ENCODE measurements at regions not wholly inside any gene's neighbourhood (a gene's known extent, or its start where the extent isn't known, plus 50 kb on each side); places are given as distances from the start of the nearest gene placed in this dataset.

- DNase-seq (ENCODE audit: low spot score): no peak
- no peak for ATAC-seq
These were observed 545.6 kb upstream of the MAP3K7 start for GRCh38 chr6:91132461-91132860.

- ATAC-seq: no peak
- no peak for DNase-seq (ENCODE audit: low spot score)
These were observed 543.3 kb upstream of the MAP3K7 start for GRCh38 chr6:91130126-91130525.

- DNase-seq (ENCODE audit: low spot score) (no peak), ATAC-seq (no peak)
These were observed 540.9 kb upstream of the MAP3K7 start for GRCh38 chr6:91127752-91128151.

DNA sequence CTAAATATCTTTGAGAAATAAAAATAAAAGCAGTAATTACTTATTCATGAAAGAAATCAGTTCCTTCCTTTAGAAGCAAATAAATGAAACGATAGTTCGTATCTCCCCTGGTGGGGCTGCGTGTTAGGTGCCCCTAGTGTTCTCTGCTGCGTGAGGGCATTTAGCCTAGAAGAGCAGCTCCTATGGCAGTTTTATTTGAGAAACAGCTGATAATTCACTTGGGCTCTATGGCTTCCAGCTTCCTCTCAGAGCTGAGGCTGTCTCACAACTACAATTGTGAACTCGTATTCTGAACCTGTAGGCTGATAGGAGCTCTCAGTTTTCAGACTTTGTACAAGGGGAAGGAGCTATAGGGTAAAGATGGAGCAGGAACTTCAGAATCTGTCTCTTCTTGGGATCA lies 540.0 kb upstream of the MAP3K7 start:
- no peak for DNase-seq (ENCODE audit: low spot score)

GRCh38 chr6:91117550-91117949 lies 530.7 kb upstream of the MAP3K7 start:
- ATAC-seq (no peak), DNase-seq (ENCODE audit: low spot score) (no peak)

More for the DNA sequence above, 540.0 kb upstream of the MAP3K7 start:
- ATAC-seq: no peak

DNA sequence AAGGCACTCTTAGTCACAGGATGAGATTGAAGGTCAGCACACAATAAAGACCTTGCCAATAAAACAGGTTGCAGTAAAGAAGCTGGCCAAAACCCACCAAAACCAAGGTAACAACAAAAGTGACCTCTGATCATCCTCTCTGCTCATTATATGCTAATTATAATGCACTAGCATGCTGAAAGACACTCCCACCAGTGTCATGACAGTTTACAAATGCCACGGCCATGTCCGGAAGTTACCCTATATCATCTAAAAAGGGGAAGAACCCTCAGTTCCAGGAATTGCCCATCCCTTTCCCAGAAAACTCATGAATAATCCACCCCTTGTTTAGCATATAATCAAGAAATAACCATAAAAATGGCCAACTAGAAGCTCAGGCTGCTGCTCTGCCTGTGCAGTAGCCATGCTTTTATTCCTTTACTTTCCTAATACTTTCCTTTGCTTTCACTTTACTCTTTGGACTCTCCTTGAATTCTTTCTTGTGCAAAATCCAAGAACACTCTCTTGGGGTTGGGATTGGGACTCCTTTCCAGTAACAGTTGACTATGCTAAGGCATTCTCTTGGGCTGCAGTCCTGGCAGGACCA lies 527.3 kb upstream of the MAP3K7 start:
- ATAC-seq: no peak
- DNase-seq (ENCODE audit: low spot score): no peak

- DNase-seq (ENCODE audit: low spot score) (no peak), ATAC-seq (no peak)
These were observed 519.2 kb upstream of the MAP3K7 start for GRCh38 chr6:91106083-91106482.

DNA sequence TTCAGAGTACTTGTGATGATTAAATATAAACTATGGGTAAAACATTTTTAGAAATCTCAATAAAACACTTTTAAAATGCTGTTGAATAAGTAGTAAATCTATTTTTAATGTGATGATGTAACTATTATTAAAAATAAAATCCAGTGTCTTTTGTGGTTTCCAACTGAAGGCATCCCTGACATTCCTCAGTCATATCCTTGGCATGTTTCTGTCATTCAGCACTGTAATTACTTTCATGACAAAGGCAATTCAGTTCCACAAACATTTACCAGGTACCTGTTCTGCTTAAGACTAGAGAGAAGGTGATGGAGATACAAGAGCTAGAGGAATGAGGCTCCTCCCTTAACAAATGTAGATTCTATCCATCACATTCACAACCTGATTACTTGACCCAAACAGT lies 518.7 kb upstream of the MAP3K7 start:
- DNase-seq (ENCODE audit: low spot score) (no peak), ATAC-seq (no peak)

DNA sequence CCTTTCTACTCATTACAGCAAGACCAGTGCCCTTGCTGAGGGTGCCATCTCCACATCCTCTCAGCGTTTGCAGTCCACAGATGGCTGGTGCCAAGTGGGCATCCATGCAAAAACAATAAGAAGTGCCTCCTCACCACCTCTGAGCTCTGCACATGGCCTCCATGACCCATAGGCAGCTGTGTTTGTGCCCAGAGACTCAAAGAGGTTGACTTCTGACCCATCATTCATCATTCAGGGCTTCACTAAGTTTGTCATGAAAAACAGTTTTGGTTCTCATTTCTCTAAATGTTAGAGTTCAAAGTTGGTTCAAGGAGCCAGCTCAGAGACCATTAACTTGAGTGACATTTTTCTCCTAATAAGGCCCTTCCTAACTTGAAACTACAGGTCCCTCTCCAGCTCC lies 512.6 kb upstream of the MAP3K7 start:
- DNase-seq (ENCODE audit: low spot score) (no peak), ATAC-seq (no peak)

- DNase-seq (ENCODE audit: low spot score) (no peak), ATAC-seq (no peak)
These were observed 511.1 kb upstream of the MAP3K7 start for GRCh38 chr6:91098006-91098405.

DNA sequence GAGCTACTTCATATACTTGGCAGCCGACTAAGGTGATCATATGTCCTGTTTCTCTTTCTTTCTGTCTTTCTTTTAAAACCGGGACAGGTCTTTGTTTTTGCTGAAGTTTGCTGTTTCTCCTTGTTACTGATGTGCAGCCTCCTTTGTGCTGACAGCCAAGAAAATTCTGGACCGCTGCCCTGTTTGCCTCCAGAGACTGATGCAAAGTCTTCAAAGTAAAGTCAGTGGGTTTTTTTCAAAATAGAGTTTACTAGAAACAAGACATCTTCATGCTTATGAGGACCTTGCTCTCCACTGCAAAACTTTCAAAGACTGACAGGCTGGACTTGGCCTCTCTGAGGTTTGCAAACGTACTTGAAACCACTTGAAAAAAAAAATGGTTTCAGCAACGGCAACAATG lies 510.5 kb upstream of the MAP3K7 start:
- DNase-seq (ENCODE audit: low spot score) (no peak), ATAC-seq (no peak)

- ATAC-seq: no peak
These were observed 508.1 kb upstream of the MAP3K7 start for GRCh38 chr6:91094806-91095475.

DNA sequence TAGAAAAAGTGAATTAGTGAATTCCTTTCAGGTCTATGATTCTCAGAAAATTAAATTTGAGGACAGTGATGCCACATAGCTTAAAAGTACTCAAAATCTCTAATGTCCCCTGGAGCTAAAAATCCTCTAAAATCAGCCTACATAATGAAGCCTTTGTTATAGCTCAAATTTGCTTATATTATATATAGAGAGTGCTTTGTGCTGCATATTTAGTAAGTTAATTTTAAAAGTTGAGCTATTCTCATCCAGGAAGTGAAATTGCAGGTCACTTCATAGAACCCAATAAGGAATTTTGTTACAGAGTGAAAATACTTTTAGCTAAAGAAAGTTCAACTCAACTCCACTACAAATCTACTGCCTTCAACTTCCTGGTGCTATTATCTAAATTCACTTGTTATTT lies 507.5 kb upstream of the MAP3K7 start:
- DNase-seq (ENCODE audit: low spot score): no peak
- ATAC-seq: no peak

More at GRCh38 chr6:91094806-91095475, 508.1 kb upstream of the MAP3K7 start:
- no peak for DNase-seq (ENCODE audit: low spot score)

DNA sequence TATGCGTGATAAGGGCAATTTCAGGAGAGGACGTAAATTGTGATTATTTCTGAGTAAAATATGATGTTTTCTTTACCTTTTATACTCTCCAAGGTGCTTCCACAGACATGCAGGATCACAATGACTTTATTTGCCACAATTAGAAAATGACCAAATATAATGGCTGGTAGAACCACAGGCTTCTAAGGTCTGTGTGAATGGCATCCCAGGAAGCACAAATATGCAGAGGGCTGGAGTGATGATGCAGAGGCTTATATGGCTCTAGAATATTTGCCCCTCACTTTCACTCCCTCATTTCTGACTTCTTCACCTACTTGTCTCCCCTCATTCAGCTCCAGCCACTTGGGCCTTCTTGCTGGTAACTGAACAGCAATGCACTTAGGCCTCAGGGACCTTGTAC lies 502.1 kb upstream of the MAP3K7 start:
- no peak for ATAC-seq
- no peak for DNase-seq (ENCODE audit: low spot score)

DNA sequence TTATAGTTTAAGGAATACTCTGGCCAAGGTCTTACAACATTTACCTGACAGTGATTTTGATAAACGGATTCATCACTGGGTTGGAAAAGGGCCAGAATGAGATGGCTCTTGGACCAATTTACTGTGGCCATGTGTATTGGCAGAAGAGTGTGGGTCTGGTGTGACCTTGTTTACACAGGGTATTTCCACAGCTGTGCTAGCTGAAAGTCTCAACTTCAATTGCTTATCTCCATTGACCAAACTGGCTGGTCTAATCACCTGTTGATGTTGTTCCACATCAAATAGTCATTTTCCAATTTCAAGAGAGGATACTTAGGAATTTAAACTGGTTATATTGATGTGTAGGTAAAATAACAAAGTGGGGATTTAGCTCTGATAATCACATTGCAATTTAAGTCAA lies 501.6 kb upstream of the MAP3K7 start:
- no peak for ATAC-seq
- DNase-seq (ENCODE audit: low spot score): no peak

DNA sequence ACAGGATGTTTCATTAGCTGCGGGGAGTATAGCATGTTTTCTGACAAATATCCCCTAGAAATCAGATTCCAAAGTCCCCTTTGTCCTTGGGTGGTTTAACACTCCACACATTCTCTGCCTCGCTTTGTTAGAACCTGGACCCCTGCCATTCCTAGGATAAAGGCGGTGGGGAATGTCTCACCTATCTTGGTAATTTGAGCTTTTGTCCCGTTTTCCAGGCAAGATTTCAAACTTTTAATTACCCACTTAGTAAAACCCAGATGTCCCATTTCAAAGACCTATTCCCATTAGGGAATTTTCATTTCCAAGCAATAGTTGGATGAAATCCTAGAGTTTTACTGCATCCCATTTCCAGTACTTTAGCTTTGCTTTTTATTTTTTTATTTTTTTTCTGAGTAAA lies 501.0 kb upstream of the MAP3K7 start:
- no peak for ATAC-seq
- DNase-seq (ENCODE audit: low spot score): no peak

GRCh38 chr6:91083211-91083610 lies 496.3 kb upstream of the MAP3K7 start:
- ATAC-seq (no peak), DNase-seq (ENCODE audit: low spot score) (no peak)

DNA sequence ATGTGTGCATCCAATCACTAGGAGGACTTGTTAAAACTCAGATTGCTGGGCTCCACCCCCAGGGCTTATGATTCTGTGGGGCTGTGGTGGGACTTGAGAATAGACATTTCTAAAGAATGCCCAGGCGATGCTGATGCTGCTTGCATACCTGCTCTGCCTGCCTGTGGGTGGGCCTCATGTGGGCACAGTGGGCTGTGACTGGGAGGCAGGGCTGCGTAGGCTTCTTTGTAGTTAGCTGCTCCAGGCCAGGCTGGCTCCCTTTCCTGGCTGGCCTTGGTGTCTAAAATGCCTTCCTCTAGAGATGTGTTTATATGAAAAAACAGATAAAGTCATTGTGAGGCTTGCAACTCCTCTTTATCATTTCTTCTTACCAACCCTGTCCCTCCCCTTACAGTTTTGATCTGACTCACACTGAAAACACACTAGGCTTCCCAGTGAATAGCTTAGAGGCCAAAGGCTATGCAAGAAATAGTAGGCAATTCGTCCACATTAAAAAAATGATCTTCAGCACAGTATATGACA lies 495.5 kb upstream of the MAP3K7 start:
- ATAC-seq (no peak), DNase-seq (ENCODE audit: low spot score) (no peak)

- ATAC-seq: peak; percentile 74
- DNase-seq (ENCODE audit: low spot score): no peak
These were observed 494.7 kb upstream of the MAP3K7 start for GRCh38 chr6:91081452-91082067.

- ATAC-seq (no peak), DNase-seq (ENCODE audit: low spot score) (no peak)
These were observed 494.0 kb upstream of the MAP3K7 start for GRCh38 chr6:91080871-91081270.

DNA sequence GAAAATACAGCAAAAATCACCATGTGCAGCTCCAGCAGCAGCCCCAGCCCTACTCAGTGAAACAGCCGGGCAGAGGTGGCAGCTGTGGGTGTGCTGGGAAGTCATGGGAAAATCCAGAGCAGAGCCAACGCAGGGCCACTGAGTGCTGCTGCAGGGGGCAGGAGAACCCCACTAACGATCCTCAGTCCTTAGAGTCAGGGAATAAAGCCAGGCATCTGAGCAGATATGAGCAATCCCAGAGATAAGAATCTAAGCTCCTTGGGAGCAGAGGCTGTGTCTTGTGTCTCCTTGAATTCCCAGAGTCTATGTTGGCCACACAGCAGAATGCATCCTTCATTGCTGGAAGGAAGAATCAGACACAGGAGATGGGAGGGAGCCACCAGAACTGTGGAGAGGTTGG lies 493.1 kb upstream of the MAP3K7 start:
- ATAC-seq: no peak
- no peak for DNase-seq (ENCODE audit: low spot score)

- no peak for ATAC-seq
- DNase-seq (ENCODE audit: low spot score): no peak
These were observed 488.5 kb upstream of the MAP3K7 start for GRCh38 chr6:91075244-91075976.
